Limb (tissue), 2 donors: ENCODE measurements at regions not wholly inside any gene's neighbourhood (a gene's known extent, or its start where the extent isn't known, plus 50 kb on each side); places are given as distances from the start of the nearest gene placed in this dataset.

Experiments
- DNase-seq, 2 donors: peaks; one replicate each; pipeline ENCODE4 v3.0.0-alpha.2; 2016; ENCODE audit errors: extremely low spot score in 2 of 2

DNA sequence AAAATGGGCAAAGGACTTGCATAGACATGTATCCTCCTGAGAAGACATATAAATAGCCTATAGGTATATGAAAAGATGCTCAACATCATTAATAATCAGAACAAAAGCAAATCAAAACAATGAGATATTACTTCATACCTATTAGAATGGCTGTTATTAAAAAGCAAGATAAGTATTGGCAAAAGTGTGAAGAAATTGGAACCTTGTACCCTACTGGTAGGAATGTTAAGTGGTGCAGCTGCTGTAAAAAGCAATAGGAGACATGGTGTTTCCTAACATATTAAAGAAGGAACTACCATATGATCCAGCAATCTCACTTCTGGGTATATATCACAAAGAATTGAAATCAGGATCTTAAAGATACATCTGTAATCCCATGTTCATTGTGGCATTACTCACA, 69.8 kb upstream of the PRR16 start:
- DNase-seq = no peak

GRCh38 chr5:120396186-120396585, 67.9 kb upstream of the PRR16 start:
- no peak for DNase-seq

- DNase-seq = no peak
These were observed 63.7 kb upstream of the PRR16 start for GRCh38 chr5:120400356-120400755.

DNA sequence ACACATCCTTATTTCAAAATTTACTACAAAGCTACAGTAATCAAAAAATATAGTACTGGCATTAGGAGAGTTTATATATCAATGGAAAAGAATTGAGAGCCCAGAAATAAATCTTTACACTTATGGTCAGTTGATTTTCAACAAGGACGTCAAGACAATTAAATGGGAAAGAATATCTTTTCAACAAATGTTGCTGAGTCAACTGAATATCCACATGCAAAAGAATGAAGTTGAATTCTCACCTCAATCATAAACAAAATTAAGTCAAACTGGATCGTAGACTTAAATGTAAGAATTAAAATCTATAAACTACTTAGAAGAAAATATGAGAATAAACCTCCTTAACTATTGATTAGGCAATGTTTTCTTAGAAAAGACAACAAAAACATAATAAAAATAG, 61.5 kb upstream of the PRR16 start:
- DNase-seq = no peak

GRCh38 chr5:120405286-120405864, 58.7 kb upstream of the PRR16 start:
- DNase-seq = no peak

DNA sequence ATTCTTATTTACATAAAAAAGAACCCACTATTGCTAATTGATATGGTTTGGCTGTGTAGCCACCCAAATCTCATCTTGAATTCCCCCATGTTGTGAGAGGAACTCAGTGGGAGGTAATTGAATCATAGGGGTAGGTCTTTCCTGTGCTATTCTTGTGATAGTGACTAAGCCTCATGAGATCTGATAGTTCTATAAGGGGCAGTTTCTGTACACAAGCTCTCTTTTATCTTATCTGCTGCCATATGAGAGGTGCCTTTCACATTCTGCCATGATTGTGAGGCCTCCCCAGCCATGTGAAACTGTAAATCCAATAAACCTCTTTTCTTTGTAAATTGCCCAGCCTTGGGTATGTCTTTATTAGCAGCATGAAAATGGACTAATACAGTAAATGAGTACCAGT, 58.2 kb upstream of the PRR16 start:
- no peak for DNase-seq

- no peak for DNase-seq
These were observed 50.4 kb upstream of the PRR16 start for GRCh38 chr5:120413686-120414085.
